GM21423 (cell line): ENCODE measurements at regions not wholly inside any gene's neighbourhood (a gene's known extent, or its start where the extent isn't known, plus 50 kb on each side); places are given as distances from the start of the nearest gene placed in this dataset.
"Not testable (repeated sequence)": the region's sequence is repeated elsewhere in the genome, so short reads cannot be mapped to it uniquely, and the experiment has no call there.

ENCODE experiments used
- ATAC-seq: cut with Tn5 transposase; IDR thresholded peaks from one replicate; pipeline ENCODE4 v1.9.1; 2021; ENCODE audit warnings: mild to moderate bottlenecking, moderate library complexity; ENCODE audit not compliant: unreplicated experiment

DNA sequence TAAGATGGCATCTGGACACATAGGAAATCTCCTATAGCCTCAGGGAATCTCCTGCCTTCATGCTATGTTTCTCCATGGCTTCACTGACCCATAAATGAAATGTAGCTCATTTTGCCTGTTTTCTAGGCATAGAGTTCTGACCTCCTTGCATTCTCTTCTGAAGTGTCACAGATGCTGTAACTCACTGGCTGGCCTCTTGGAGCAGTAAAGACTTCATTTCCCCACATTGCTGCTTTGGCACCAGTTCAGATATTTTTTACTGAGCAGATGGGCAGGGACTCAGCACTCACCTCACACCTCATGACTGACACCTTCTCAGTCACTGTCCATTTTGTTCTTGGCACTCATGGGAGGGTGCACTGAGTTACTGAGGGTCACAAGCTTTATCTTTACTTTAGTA is 286.7 kb upstream of the TGFBR2 start:
- ATAC-seq = peak; percentile 77

DNA sequence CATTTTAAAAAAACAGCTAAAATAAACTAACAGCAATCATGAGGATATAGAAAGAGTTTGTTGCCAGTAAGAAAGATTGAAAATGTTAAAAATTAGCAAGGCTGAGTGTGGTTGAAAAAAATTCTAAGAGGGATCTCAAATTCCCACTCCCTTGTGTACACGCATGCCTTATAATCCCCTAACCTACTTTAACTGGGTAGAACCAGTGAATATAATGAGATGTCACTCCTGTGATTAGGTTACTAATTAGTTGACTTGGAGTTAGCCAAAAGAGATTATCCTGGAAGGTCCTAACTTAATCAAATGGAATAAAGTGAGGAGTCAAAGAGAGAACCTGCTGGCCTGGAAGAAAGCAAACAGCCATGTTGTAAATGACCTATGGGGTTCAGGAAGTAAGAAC is 286.0 kb upstream of the TGFBR2 start:
- ATAC-seq = no peak

DNA sequence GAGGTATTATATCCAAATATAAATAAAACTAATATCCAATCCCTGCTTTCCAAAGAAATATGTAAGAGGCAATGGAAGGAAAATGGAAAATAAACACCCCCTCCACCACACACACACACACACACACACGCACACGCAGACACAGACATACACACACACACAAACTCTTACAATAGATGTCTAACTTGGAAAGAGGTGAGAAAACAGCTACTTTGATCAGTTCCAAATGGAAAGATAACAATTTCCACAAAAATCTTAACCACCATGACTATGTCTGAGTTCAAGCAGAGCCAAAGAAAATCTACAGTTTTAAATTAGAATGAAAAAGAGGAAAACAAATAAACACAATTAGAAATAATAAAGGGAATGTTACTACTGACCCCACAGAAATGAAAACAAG is 285.3 kb upstream of the TGFBR2 start:
- no peak for ATAC-seq

DNA sequence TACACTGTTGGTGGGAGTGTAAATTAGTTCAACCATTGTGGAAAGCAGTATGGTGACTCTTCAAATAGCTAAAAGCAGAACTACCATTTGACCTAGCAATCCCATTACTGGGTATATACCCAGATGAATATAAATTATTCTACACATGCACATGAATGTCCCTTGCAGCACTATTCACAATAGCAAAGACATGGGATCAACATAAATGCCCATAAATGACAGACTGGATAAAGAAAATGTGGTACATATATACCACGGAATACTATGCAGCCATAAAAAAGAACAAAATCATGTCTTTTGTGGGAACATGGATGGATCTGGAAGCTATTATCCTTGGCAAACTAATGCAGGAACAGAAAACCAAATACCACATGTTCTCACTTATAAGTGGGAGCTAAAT is 282.8 kb upstream of the TGFBR2 start:
- ATAC-seq = not testable (repeated sequence)

DNA sequence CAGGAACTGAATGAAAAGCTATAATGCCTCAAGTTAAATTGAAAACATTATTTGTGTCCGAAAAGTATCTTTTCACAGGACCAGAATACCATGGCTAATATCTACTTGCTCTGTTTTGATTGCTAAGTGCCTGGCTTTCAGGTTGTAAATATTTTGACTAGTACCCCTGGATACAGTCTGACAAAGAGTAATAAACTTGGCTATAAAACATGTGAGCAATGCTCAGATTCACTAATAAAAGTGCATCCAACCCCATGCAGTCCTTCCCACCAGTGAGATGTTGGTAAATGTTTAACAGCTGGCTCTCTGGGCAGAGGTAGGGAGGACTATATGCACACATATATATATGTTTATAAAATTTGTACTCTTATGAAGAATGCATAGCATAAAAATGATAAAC is 281.8 kb upstream of the TGFBR2 start:
- no peak for ATAC-seq

DNA sequence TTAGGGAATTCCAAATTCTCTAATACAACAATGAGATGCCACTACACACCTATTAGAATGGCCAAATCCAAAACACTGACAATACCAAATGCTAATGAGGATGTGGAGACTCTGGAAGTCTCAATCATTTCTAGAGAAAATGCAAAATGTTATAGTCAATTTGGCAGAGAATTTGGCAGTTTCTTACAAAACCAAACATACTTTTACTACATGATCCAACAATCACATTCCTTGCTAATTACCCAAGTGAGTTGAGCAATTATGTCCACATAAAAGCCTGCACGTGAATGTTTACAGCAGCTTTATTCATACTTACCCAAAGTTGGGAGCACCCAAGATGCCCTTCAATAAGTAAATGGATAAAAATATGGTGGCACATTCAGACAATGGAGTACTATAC is 278.4 kb upstream of the TGFBR2 start:
- not testable (repeated sequence) for ATAC-seq

DNA sequence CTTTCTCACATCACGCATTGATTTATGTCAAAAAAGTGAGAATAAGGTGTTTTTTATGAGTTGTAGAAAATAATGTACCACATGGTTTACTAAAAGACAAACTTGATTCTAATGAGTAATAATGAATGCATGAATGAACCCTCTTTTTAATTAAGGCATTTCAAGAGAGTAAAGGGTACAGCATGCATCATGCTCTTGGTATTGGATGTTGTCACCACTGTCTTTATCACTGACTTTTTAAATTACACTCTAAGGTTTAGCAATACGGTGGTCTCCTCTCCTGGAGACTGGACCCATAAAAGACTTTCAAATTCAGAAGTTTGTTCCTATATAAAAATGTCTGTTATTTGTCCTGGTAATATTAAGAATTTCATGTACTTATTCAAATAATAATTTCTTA is 277.5 kb upstream of the TGFBR2 start:
- not testable (repeated sequence) for ATAC-seq

DNA sequence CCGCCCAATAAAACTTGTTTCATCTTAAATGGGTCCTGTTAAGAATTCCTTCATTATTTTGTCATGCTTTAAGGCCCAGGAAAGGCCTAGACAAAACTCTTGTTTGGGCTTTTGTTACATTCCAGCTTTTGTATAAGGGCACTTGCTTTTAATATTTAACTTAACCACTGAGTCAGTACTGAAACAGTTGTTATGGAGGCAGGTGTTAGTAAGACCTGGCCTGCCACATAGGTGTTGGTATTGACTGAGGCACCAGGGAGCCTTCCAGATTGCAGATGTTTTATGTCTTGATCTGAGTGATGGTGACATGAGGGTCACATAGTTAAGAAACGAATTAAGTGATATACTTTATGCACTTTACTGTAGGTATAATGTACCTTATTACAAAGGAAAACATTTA is 274.9 kb upstream of the TGFBR2 start:
- no peak for ATAC-seq

DNA sequence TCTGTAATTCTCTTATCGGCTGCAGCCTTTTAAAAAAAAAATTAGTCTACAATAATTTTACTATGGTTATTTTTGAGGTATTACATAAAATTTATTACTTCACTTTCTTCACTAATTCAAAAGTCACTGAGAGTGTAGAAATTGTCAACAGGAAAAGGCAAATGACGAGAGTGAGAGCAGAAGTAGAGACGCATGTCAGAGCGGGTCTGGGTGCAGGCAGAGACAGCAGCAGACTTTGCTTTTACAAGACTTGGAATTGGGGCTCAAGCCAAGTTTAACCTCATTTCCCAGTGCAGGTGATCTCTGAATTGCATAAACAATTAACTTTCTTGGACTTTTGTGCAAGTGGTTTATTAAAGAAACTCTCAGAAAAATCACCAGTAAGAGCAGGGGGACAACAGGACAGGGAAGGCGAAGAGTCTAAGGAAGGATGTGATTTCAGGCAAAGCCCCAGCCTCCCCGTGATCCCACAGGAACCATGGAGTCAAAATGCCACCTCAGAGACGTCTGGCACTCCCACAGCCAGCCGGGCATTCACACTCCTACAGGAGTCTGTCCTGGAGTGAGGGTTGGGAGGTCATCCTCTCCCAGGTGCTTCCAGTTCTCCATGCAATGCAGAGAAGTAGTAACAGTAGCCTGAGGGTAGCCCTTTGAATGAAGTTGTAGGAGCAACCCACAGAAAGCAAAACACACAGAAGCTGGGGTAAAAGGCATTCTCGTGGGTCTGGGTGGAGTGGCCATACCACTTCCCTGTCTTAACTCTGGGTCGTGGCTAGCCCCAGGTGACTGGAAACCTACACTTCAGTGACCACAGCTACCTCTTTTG is 274.0 kb upstream of the TGFBR2 start:
- no peak for ATAC-seq

DNA sequence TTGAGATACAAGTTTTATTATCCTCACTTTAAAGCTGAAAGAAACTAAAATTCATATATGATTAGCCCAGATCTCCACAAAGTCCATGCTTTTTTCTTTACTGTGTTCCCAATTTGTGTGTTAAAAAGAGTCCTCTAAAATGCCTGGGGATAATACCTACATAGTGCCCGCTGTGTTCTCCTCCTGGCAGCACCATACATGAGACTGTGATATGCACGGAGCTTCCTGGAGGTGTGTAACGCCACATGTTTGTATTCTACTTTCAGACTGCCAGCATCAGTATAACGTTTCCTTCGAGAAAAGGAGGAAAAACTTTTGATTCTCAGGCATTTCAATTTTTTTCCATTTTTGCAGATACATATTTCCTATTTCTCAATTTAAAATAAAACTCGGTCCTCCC is 273.3 kb upstream of the TGFBR2 start:
- no peak for ATAC-seq

DNA sequence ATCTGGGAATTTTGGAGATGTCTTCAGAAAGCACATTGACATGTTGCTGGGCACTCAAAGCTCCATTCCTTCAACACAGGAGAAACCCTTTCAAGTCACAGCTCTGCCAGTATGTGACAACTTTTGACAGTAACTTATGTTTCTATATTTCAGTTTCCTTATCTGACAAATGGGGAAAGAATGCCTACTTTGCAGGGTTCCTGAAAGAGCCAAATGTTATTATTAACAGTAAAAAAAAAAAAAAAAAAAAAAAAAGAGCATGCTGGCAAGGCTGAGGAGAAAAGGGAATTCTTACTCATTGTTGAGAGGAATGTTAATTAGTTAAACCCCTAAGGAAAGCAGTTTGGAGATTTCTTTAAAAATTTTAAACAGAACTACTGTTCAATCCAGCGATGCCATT is 272.5 kb upstream of the TGFBR2 start:
- ATAC-seq = no peak

DNA sequence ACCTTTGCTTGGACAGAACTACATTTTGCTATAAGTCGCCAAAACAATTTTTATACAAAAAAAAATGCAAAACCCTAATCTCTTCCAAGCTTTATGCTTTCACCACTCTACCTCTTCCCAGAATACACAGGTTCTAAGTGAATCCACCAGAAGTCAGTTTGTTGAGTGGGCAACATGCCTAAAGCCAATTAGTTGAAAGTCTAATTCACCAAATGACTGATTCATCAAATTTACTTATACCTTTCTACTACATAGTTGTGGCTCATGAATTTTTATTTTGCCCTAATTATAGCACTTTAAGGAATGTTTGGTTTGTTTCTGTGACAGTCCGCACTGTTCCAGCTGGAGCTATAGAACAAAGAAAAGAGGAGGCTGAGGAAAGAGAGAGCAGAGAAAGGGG is 265.9 kb upstream of the TGFBR2 start:
- ATAC-seq = no peak

DNA sequence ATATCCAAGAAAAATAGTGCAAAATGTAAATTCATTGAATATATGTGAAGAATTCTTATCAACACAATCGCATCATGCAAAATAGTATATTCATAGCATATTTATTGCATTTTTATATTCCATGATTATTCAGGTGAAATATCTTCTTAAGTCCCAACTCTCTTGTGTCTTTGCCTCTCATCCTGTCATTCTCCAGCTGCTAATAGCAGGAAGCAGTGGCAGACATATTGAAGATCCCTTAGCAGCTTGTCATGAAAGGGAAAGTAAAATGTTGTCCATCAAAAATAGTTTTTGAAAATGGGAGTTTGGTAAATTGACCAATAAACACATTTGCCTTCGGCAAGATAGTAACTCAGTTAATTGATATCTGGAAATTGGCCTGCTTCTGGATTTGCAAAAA is 265.3 kb upstream of the TGFBR2 start:
- ATAC-seq = no peak

DNA sequence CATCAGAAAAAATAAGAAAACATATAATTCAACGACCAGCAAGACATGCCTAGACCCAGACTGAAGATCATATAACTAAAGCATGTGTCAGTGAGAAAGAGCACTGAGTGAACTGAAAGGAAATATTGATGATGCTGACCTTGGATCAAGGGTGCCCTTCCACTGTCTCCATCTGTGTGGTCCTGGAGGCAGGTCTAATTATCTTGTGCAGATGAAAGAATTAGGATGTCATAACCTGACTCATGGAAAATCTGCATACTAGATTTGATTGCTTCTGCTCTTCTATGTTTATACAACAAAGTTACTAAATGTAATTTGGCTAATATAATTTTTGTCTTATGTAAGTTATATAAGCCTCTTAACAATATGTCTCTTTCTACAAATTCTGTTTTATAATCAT is 264.6 kb upstream of the TGFBR2 start:
- ATAC-seq = no peak

DNA sequence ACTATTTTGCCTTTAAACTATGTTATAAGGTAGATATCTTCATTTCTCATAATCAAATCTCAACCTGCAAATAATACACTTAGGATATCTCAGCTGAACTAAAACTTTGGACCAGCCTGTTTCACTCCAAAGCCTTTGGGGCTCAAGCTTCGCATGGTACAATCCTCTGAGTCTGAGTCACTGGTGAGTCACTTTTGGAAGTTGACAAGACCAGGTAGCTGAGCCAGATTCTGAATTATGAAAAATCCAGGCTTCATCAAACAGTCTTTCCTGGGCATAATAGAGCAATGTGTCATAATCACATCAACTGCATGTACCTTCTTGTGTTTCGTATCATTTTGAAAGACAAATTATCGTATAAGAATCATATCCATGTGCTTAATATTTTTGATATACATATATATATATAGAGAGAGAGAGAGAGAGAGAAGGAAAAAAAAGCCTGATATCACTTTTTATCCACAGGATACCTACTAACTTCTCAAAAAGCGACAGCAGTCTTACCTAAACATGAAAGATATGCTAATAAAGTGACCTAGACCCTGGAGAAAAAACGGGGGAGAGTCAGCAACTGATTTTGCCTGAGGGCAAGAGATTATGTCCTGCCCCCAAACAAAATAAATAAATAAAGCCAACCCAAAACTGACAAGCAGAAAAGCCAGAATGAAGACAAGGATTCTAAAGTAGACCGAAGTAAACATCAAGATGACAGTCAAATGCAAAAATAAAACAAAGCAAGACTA is 263.9 kb upstream of the TGFBR2 start:
- ATAC-seq = no peak

DNA sequence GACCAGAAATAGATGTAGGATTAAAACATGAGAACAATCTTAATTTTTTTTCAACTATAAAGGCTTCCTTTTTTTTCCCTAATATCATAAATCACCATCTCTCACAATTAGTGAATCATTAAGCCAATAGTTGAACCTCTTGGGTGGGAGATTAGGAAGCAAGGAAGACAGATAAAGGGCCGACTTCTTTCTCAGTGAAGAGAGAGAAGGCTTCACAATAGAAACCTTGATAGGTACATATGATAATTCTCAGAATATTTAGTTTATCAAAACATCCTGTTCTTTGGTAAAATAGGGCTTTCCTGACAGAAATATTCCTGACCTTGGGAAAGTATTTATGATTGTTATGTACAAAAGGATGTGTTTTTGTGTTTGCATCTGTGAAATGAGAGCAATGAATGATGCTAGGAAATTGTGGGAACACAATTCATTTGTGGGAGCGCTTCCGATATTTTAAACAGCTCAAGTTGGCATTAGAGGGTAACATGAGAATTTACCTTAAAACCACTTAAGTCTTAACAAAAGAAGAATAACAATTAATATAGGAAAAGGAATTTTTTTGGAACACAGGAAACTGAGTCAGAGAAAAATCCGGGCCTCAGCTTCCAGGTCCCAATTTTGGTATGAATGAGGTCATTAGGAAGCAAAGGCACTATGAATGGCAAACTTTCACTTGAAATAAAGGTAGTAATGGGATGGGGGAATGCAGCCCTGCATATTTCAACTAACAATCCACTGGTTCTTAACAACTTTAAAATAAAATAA is 263.2 kb upstream of the TGFBR2 start:
- ATAC-seq = no peak

DNA sequence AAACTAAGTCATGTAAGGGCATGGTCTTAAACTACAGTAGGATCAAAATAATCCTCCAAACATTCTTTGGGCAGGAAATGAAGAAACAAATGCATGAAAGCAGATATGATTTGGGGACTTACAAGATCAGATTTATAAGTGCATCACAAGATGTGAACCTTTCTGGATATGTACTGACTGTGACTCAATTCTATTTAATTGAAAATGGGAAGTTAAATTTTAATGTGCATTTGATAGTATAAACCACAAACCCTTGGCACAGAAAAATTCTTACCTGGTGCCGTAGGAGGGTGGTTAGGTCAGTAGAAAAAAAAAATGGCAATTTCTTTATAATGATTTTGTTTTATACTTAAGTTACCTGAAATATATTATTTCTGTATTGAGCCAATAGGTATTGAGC is 262.5 kb upstream of the TGFBR2 start:
- no peak for ATAC-seq

DNA sequence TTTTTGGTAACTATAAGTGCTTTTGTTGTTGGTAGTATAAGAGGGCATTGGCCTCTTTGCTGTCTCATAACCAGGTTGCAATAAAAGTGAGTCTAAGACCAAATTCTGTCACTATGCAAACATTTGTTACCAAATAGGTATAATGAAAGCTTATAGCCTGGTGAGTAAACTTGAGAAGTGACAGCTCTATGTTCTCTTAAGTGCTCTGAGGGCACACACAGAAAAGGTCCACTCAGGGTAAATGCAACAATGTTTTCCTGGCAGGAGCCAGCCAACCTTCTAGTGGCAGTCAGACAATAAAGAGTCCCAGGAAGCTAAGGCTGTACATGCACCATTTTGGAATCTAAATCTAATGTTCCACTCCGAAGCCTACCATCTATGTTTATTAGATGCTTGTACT is 262.1 kb upstream of the TGFBR2 start:
- no peak for ATAC-seq

DNA sequence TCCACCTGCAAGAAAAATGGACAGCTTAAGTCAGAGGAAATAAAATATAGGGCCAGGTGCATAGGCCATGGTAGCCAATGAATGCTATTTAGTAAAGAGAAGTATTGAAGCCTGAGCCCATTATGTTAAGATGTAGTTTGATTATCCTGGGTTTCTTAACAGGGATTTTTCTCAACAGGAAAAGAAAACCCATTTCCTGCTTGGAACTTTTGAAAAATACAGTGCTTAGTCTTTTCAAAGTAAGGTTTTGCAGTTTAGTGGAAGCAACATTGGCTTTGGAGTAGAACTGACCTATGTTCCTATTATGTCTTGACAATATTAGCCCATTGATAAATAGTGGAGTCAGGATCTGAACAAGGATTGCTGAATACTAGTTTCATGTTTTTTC is 259.5 kb upstream of the TGFBR2 start:
- ATAC-seq = no peak

DNA sequence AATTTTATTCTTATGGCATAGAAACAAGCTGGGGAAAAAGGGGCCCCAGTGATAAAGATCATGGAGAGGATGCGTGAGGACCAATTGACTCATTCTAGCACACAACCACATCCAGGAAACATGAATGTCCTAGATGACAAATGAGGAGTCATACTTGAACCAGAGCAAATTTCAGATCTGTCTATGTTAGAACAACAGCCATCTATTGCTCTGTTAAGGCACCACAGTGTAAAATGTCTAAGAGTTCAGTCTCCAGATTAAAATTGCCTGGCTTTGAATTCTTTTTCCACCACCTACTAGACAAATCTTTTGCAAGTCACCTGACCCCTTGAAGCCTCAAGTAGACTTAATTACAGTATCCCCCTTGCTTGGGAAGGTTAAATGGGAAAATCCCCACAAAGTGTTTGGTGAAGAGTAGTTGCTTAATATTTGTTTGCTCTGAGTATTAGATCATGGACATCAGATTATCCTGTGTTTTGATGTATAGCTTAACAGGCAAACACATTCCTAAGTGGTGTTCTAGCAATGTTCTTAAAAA is 258.7 kb upstream of the TGFBR2 start:
- ATAC-seq = peak; percentile 81

DNA sequence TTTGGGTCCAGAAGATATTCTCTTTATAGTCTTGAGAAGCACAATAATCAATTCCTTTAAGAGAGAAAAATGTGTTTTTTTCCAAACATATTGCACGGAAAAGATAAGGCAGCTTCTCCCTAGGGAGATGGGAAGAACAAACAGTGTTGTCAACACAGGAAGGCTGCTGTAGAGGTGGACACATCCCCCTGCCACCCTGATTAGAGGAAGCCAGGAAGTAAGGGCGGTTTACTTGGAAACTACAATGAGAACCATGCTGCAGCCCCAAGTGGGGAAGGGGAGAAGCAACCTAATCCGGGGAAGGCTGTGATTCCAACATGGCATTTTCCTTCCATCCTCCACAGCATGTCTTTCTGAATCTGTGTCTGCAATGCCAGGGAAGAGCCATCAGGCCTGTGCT is 256.9 kb upstream of the TGFBR2 start:
- ATAC-seq = no peak

DNA sequence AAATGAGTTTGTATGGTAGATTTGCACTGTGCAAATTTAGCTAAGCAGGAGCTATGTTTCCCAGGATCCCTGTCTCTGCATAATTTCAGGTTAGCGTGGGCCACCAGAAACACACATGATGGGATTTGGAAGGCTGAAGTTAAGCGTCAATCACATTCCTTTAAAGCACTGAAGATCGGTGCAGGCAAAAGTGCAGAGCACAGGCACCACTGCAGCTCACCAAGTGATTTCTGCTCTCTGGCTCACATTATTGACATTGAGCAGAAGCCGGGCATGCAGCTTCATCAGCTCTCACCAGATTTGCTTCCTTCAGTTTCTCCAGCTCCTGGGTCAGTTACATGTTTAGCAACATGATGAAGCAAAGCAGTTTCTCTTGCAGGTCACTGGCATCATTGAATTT is 256.4 kb upstream of the TGFBR2 start:
- no peak for ATAC-seq
